Activated CD4-positive, alpha-beta T cell treated with anti-CD3 and anti-CD28 coated beads, Interleukin-2, amount 50 U/mL, for 48 hours (primary cell): ENCODE measurements at regions not wholly inside any gene's neighbourhood (a gene's known extent, or its start where the extent isn't known, plus 50 kb on each side); places are given as distances from the start of the nearest gene placed in this dataset.
A peak's percentile ranks its signal among the peaks of the same experiment; 100 is the strongest.
"Not testable (repeated sequence)": the region's sequence is repeated elsewhere in the genome, so short reads cannot be mapped to it uniquely, and the experiment has no call there.

Source experiments
- DNase-seq, 2 experiments: peaks; one replicate each; pipeline ENCODE4 v3.0.0-alpha.2; 2020

DNA sequence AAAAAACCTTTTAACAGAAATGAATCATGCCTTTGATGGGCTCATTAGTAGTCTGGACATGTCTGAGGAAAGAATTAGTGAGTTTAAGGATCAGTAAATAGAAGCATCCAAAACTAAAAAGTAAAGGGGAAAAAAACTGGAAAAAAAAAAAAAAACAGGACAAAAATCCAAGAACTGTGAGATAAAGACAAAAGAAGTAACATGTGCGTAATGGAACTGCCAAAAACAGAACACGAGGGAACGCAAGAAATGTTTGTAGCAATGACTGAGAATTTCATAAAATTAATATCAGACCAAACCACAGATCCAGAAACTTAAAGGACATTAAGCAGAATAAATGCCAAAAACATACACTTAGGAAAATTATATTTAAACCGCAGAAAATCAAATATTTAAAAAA is 77.4 kb downstream of the MS4A13 start:
- DNase-seq = no peak

DNA sequence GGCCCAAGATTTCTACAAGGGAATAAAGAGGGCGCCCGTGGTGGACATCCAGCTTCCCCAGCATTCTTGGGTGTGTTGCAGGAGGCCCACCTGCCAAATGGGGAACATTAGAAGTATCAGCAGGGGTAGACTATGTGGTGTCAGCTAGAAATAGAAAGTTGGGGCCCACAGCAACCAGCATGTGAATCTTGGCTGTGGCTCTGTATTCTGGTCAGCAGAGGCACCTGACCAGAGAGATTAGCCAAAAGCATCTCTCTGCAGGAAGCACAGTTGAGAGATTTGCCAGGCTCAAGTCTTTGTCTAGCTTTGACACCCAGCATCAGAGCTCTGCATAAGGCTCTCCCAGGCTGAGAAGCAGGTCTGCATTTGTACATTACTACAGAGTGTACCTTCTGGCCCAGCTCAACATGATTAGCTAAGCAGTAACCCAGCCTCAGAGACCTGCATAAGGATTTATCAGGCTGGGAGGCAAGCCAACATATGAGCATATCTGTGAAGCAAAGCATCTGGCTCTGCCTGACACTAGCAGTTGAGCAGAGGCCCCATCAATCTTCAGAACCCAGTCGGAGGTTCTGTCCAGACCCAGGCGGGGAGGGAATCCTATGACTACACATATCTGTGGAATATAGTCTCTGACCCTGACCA is 79.9 kb downstream of the MS4A13 start:
- no peak for DNase-seq

DNA sequence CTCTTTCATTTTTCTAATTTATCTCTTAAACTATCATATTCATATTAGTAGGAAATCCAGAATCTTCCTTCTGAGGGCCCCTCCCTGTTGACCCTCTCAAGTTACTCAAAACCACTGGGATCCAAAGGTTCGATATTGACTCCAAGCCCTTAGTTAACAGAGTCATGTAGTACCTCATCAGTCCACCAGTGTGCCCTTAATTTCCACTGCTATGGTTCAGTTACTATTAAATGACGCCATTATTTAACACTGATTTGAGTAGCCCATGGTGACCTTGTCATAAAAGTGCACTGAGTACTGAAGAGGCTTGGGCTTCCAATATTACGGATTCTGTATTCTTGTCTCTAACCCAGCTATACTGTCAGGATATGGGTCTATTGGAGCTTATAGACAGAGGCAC is 91.9 kb upstream of the MS4A8 start:
- DNase-seq = no peak

DNA sequence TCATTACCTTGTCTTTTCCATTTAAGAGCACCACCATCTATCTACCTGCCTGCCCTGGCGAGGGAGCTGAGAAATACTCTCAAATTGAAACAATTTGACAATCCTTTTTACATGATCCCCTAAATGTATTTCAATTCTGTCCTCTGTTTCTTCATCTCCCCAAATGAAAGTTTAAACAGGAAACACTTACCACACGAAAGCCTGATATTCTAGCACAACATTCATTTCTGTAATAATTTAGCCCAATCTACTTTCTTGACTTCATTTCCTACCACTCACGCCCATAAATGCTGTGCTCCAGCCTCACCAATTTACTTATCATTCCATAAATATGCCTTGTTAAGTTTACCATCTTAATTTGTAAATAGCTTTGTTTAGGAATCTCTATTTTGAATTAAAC is 89.8 kb upstream of the MS4A8 start:
- no peak for DNase-seq

DNA sequence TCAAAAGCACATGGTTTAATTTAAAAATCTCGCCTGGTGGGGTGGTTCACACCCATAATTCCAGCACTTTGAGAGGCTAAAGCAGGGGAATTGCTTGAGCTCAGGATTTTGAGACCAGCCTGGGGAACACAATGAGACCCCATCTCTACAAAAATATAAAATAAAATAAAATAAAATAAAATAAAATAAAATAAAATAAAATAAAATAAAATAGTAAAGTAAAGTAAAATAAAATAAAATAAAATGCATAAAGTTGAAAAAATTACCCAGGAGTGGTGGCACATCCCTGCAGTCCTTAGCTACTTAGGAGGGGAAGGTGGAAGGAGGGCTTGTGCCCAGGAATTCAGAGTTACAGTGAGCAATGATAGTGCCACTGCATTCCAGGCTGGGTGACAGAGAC is 88.7 kb upstream of the MS4A8 start:
- no peak for DNase-seq

DNA sequence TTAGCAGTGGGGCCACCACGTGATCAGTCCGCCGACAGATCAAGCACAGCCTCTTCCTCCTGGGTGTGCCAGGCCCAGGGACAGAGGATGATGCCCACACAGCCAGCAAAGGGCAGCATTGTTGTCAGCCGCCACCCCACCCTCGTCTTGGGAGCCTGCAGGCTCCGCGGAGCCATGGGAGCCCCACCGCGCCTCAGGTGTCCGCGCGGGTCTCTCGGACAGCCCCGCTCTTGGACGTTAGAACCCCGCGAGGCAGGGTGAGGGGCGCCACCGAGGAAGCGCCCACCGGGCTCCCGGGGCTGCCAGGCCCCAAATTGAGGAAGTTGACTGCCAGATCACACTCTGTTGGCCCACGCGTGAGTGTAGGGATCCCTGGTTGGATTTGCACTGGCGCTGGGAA is 83.9 kb upstream of the MS4A8 start:
- no peak for DNase-seq

DNA sequence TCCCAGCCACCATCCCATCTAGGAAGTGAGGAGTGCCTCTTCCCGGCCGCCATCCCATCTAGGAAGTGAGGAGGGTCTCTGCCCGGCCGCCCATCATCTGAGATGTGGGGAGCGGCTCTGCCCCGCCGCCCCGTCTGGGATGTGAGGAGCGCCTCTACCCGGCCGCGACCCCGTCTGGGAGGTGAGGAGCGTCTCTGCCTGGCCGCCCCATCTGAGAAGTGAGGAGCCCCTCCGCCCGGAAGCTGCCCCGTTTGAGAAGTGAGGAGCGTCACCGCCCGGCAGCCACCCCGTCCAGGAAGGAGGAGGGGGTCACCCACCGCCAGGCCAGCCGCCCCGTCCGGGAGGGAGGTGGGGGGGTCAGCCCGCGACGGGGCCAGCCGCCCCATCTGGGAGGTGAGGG is 77.5 kb upstream of the MS4A8 start:
- not testable (repeated sequence) for DNase-seq

DNA sequence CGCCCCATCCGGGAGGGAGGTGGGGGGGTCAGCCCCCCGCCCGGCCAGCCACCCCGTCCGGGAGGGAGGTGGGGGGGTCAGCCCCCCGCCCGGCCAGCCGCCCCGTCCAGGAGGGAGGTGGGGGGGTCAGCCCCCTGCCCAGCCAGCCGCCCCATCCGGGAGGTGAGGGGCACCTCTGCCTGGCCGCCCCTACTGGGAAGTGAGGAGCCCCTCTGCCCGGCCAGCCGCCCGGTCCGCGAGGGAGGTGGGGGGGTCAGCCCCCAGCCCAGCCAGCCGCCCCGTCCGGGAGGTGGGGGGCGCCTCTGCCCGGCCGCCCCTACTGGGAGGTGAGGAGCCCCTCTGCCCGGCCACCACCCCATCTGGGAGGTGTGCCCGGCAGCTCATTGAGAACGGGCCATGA is 76.6 kb upstream of the MS4A8 start:
- DNase-seq = not testable (repeated sequence)

DNA sequence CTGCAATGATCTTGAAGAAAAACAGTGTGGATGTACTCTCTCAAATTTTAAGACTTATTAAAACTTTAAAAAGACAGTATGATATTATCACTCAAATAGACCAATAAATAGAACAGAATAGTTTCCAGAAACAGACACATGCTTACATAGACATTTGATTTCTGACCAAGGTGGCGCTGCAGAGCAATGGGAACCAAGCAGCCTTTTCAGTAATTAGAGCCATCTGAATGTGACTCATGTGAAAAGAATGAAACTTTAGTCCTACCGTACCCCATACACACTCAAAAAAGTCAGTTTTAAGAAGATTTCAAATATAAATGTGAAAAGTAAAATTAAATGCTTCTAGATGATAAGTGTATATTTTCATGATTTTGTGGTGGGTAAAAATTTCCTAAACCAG is 74.2 kb upstream of the MS4A8 start:
- DNase-seq = peak in 1 of 2 experiments; percentile 9

DNA sequence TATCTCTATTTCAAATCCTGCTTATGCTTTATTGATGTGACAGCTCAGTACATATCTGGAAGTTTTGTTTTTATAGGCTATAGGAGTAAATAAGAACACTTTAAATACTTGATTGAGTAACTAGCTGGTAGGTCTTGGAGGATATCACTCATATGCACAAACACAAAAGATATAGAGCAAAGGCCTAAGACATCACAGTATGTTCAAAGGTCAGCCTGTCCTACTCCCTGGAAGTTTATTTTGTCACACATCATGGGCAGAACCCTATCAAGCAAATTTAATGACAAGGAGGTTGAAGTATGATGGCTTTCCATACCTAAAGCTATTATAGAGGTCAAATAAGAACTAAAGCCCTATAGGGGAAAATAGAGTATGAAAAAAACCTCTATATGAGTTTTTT is 70.0 kb upstream of the MS4A8 start:
- no peak for DNase-seq

DNA sequence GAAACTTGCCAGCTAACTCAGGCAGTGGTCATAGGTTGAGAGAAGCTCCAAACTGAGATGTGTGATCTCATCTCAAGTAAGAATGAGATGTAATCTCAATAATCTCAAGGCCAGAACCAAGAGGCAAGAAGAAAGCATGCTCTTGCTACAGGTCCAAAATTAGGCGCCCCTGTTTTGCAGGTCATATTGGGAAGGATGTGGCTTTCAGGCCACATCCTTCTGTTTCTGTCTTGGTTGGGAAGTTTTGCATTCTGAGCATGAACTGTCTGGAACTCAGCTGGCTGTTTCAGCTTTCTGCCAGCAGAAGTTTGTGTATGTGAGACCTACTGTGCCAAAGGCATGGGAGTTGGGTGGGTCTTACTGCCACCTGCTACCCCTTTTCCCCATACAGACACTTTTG is 67.5 kb upstream of the MS4A8 start:
- no peak for DNase-seq

DNA sequence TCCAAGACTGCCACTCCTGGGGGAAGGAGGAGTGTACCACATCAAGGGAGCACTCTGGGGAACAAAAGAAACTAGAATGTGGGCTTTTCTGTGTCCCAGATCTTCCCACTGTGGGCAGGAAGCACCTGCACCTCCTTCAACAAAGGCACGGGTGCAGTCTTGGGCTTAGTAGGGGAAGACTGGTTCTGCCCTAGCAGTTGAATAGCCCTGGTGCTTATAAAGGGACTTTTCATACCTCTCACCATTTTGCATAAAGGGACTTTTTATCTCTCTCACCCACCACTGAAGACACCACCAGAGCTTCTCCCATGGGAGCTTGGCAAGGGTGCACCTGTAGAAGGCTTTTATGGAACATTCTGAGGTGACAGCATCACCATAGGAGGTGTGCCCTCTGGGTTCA is 65.8 kb upstream of the MS4A8 start:
- no peak for DNase-seq

DNA sequence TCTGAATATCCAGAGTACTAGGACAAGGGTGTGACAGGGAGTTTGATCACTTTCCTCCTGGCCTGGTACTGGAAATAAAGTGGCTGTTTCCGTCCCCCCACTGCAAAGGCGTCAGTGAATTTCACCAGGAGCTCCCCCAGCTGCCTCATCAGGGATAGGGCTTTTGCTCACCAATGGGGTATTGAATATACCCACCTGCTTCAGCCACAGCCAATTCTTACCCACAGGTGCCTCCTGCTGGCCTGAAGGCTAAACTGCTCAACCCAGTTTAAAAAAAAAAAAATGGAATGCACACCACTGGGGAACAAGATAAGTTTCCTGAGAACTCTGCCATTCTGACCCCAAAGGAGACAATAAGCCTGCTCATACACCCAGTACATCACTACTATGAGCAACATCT is 65.3 kb upstream of the MS4A8 start:
- no peak for DNase-seq

DNA sequence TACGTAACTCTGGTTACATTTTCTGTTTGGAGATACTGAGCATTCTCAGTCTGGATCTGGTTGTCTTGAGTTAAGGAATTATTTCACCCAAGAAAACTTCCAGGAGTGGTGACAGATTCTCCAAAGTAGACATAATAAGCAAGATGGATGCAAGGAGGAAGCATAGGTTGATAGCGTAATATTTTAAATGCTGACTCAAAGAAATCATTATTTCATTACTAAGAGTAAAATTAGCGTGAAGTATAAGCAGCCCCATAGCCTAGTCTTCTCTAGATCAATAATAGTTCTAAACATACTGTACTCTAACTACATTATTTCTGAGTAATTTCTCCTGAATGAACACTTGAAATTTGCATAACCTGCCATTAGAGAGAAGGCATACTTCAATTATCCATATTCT is 57.5 kb upstream of the MS4A8 start:
- DNase-seq = no peak

DNA sequence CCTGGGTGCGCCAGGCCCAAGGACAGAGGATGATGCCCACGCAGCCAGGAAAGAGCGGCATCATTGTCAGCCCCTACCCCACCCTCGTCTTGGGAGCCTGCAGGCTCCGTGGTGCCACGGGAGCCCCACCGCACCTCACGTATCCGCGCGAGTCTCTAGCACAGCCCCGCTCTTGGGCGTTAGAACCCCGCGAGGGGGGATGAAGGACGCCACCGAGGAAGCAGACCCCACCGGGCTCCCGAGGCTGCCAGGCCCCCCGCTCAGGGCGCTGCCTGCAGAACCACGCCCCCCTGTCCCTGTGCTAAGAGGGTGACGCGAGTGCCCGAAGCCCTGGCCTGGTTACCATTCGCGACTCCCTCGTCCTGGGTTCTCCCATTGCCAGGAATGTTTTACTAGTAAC is 52.3 kb upstream of the MS4A8 start:
- no peak for DNase-seq
